HCT116 (cell line): ENCODE measurements at regions not wholly inside any gene's neighbourhood (a gene's known extent, or its start where the extent isn't known, plus 50 kb on each side); places are given as distances from the start of the nearest gene placed in this dataset.

Experiments used
- ATAC-seq: fragments of 200-7000 bp; cut with Tn5 transposase; 2 replicates; pipeline ENCODE4 v1.9.1; 2020; ENCODE audit warnings: mild to moderate bottlenecking, moderate library complexity
- BruUV-seq: library from RNA; stranded (reverse); fragments of 400-500 nt; replicated peaks from 2 replicates; lab custom pipeline; 2021; lab: Mats Ljungman, UMichigan
- CTCF ChIA-PET: fragments of 300-600 bp; sonication (Branson Sonifier 250); formaldehyde crosslinking; loops from one replicate; lab custom pipeline; 2021; ENCODE audit warnings: antibody characterized with exemption; lab: Charles Lee
- POLR2A ChIA-PET: fragments of 300-600, 350-600 bp; sonication (Branson Sonifier 250); formaldehyde crosslinking; loops from one replicate; lab custom pipeline; 2021; ENCODE audit warnings: antibody characterized with exemption; lab: Charles Lee
- RAD21 ChIA-PET, 2 experiments: fragments of 300-600 bp; sonication (Branson Sonifier 250); formaldehyde crosslinking; loops; one replicate each; lab custom pipeline; 2023; ENCODE audit warnings: low total read pairs in 2 of 2; ENCODE audit not compliant: uncharacterized antibody in 2 of 2, unreplicated experiment in 2 of 2, low non-redundant PET in 1 of 2; lab: Charles Lee
- DNase-seq: peaks from one replicate; pipeline ENCODE4 v3.0.0-alpha.2; 2010; ENCODE audit warnings: low read depth, low spot score
- H2AFZ ChIP-seq: fragments of 200-600 bp; shearing (Covaris generic), sonication (generic); 2 replicates; pipeline ENCODE4 v1.6.1; 2017; ENCODE audit warnings: low read depth, mixed run types, mixed read lengths, antibody characterized with exemption, low read length; ENCODE audit not compliant: poor library complexity, severe bottlenecking
- H3K27ac ChIP-seq: 2 replicates; pipeline ENCODE4 v1.5.1; 2012; ENCODE audit warnings: low read depth, low read length
- H3K27me3 ChIP-seq: fragments of 200-600 bp; sonication (generic); 2 replicates; pipeline ENCODE4 v1.6.1; 2016; ENCODE audit warnings: mixed run types, low read length, mixed read lengths; ENCODE audit not compliant: insufficient read depth
- H3K36me3 ChIP-seq, 2 experiments: fragments of 200-500 bp in 1 of 2; fragments of 200-600 bp in 1 of 2; sonication (Bioruptor generic) in 1 of 2; sonication (generic) in 1 of 2; 2 replicates each; pipeline versions ENCODE4 v1.5.1 to v1.6.1; 2014 to 2016; ENCODE audit warnings: low read length in 2 of 2, inconsistent platforms in 1 of 2, mixed read lengths in 1 of 2, mixed run types in 1 of 2; ENCODE audit not compliant: insufficient read depth in 2 of 2, control insufficient read depth in 1 of 2
- H3K4me1 ChIP-seq, 2 experiments: fragments of 200-600 bp in 1 of 2; sonication (generic) in 1 of 2; 2 replicates each; pipeline versions ENCODE4 v1.5.1 to v1.6.1; 2012 to 2017; ENCODE audit warnings: low read length in 2 of 2, inconsistent platforms in 1 of 2, mild to moderate bottlenecking in 1 of 2, mixed read lengths in 1 of 2, mixed run types in 1 of 2, moderate library complexity in 1 of 2; ENCODE audit not compliant: insufficient read depth in 2 of 2, control insufficient read depth in 1 of 2
- H3K4me2 ChIP-seq: fragments of 200-600 bp; sonication (generic); 2 replicates; pipeline ENCODE4 v1.6.1; 2017; ENCODE audit warnings: mixed run types, low read length, mixed read lengths
- H3K4me3 ChIP-seq, 2 experiments: fragments of 200-600 bp in 1 of 2; sonication (generic) in 1 of 2; replicated peaks in 1 of 2; 2 replicates each; pipeline ENCODE4 v1.5.1; 2011 to 2016; ENCODE audit warnings: low read length in 2 of 2, control low read depth in 1 of 2, low read depth in 1 of 2, mild to moderate bottlenecking in 1 of 2, mixed read lengths in 1 of 2, mixed run types in 1 of 2
- H3K79me2 ChIP-seq: fragments of 200-600 bp; sonication (generic); 2 replicates; pipeline ENCODE4 v1.6.1; 2017; ENCODE audit warnings: mild to moderate bottlenecking, mixed run types, low read length, moderate library complexity, mixed read lengths; ENCODE audit not compliant: insufficient read depth
- H3K9ac ChIP-seq: fragments of 200-600 bp; sonication (generic); 2 replicates; pipeline ENCODE4 v1.6.1; 2016; ENCODE audit warnings: low read length, mixed read lengths
- H3K9me2 ChIP-seq: fragments of 200-600 bp; sonication (generic), shearing (Covaris generic); 2 replicates; pipeline ENCODE4 v1.6.1; 2017; ENCODE audit warnings: mixed run types, mild to moderate bottlenecking, moderate library complexity; ENCODE audit not compliant: insufficient read depth
- H3K9me3 ChIP-seq, 2 experiments: fragments of 200-500 bp in 1 of 2; fragments of 200-600 bp in 1 of 2; sonication (Bioruptor generic) in 1 of 2; sonication (generic) in 1 of 2; 2 replicates each; pipeline ENCODE4 v1.6.1; 2014 to 2017; ENCODE audit warnings: low read length in 2 of 2, mixed read lengths in 2 of 2, inconsistent platforms in 1 of 2, low read depth in 1 of 2, mild to moderate bottlenecking in 1 of 2, mixed run types in 1 of 2, moderate library complexity in 1 of 2; ENCODE audit not compliant: control insufficient read depth in 1 of 2, insufficient read depth in 1 of 2
- H4K20me1 ChIP-seq: fragments of 200-600 bp; sonication (generic), shearing (Covaris generic); 2 replicates; pipeline ENCODE4 v1.6.1; 2017; ENCODE audit warnings: mixed run types, mild to moderate bottlenecking, moderate library complexity; ENCODE audit not compliant: insufficient read depth
- CEBPB ChIP-seq: IDR thresholded peaks from 2 replicates; pipeline ENCODE4 v1.6.1; 2012; ENCODE audit warnings: low read depth
- EGR1 ChIP-seq: IDR thresholded peaks from 2 replicates; pipeline ENCODE4 v1.6.1; 2012; ENCODE audit warnings: low read depth
- ELF1 ChIP-seq: IDR thresholded peaks from 2 replicates; pipeline ENCODE4 v1.6.1; 2012; ENCODE audit warnings: low read depth, borderline replicate concordance
- EZH2 ChIP-seq: fragments of 200-600 bp; sonication (generic); IDR thresholded peaks from 2 replicates; pipeline ENCODE4 v1.6.1; 2017; ENCODE audit warnings: antibody characterized with exemption, mixed run types
- EZH2phosphoT487 ChIP-seq: fragments of 200-600 bp; IDR thresholded peaks from 2 replicates; pipeline ENCODE4 v1.6.1; 2018; ENCODE audit warnings: antibody characterized with exemption, borderline replicate concordance
- FOSL1 ChIP-seq: IDR thresholded peaks from 2 replicates; pipeline ENCODE4 v1.6.1; 2012; ENCODE audit warnings: low read depth
- JUND ChIP-seq: IDR thresholded peaks from 2 replicates; pipeline ENCODE4 v1.6.1; 2012
- MAX ChIP-seq: IDR thresholded peaks from 2 replicates; pipeline ENCODE4 v1.6.1; 2012
- POLR2A ChIP-seq: IDR thresholded peaks from 2 replicates; pipeline ENCODE4 v1.7.0; 2011; ENCODE audit warnings: borderline replicate concordance; ENCODE audit not compliant: insufficient read depth, insufficient read length; ENCODE audit errors: extremely low read depth
- SP1 ChIP-seq: IDR thresholded peaks from 2 replicates; pipeline ENCODE4 v1.6.1; 2012; ENCODE audit warnings: low read depth
- YY1 ChIP-seq: IDR thresholded peaks from 2 replicates; pipeline ENCODE4 v1.6.1; 2011; ENCODE audit warnings: low read length, low read depth, moderate library complexity, mild to moderate bottlenecking; ENCODE audit not compliant: insufficient replicate concordance; ENCODE audit errors: extremely low read depth
- ZFX ChIP-seq: fragments of 450-650 bp; IDR thresholded peaks from 2 replicates; pipeline ENCODE4 v1.6.1; 2017
- ZNF274 ChIP-seq: fragments of 200-500 bp; sonication (Bioruptor generic); IDR thresholded peaks from 2 replicates; pipeline ENCODE4 v1.6.1; 2014; ENCODE audit warnings: mild to moderate bottlenecking, low read depth, low read length, inconsistent platforms
- intact Hi-C: fragments of 100-400 bp; cut with micrococcal nuclease; formaldehyde crosslinking; loops from 2 replicates; pipeline ENCODE4 v1.10.0; 2022
- TF ChIP-seq, protein P1 (sequence below): IDR thresholded peaks from 2 replicates; pipeline ENCODE4 v1.6.1; 2012

DNA sequence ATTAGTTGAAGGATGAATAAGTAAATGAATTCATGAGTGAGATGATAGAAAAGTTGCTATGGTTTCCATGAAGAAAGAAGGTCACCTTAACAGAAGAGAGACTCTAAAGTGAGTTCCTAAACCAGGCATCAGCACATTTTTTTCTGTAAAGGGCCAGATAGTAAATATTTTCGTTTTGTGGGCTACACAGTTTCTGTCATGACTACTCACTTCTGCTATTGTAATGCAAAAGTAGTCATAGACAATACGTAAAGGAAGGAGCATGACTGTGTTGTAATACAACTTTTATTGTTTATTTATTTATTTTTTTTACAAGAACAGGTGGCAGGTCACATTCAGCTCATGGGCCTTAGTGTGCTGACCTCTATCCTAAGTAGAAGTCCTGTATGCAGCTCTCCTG lies 426.1 kb upstream of the DYNLRB2 start:
- Histone ChIP-seq H3K4me2 (no peak overlapping the region), H3K27me3 (no peaks in the 10 kb centered on the region), H3K9me3 (peaks cover 39 to 49% of the 10 kb centered on the region in 2 experiments; a peak in 3 of 4 replicates), H3K9ac (no peak overlapping the region), H3K27ac (no peak overlapping the region), H3K79me2 (no peaks in the 10 kb centered on the region), H3K4me1 (no peaks in the 10 kb centered on the region), H3K4me3 (no peak overlapping the region), H4K20me1 (no peaks in the 10 kb centered on the region), H2AFZ (no peak overlapping the region), H3K36me3 (no peaks in the 10 kb centered on the region; a peak in 1 of 4 replicates), H3K9me2 (no peaks in the 10 kb centered on the region)
- intact Hi-C loops = no loop called here
- ChIA-PET POLR2A (no interaction called here), RAD21 (no interaction called here), CTCF (no interaction called here)
- TF ChIP-seq EGR1 (no peak), FOSL1 (no peak), JUND (no peak), EZH2phosphoT487 (no peak), ELF1 (no peak), YY1 (no peak), MAX (no peak), ZFX (no peak), POLR2A (no peak), ZNF274 (no peak), SP1 (no peak), CEBPB (no peak), EZH2 (no peak)
- TF ChIP-seq, protein P1, sequence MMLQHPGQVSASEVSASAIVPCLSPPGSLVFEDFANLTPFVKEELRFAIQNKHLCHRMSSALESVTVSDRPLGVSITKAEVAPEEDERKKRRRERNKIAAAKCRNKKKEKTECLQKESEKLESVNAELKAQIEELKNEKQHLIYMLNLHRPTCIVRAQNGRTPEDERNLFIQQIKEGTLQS = no peak
- DNase-seq = no peak
- ATAC-seq = no peak
- BruUV-seq = no TSS peak
